ENCODE measurements at regions not wholly inside any gene's neighbourhood (a gene's known extent, or its start where the extent isn't known, plus 50 kb on each side); places are given as distances from the start of the nearest gene placed in this dataset.

DNA sequence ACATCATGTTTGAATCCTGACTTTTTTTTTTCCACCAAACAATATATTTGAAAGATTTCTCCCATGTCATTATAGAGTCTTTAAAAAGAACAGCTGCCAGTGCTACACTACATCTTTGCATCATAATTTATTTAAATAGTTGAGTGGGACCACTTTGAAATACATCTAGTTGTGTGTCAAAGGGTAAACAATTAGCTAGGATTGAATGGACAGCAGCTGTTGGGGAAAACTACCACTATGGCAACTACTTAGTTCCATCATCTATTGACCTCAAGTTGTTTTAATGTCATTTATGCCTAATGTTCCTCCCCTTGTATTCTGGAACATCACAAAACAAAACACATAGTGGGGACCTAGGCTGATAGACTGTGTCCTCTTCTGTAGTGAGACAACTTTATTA lies 985.1 kb downstream of the SORCS1 start:
- no peak overlapping the region for H3K4me2 ChIP-seq (ENCODE audit: low read length)
- no peaks in the 10 kb centered on the region for H3K4me1 ChIP-seq (ENCODE audit: control insufficient read depth, low read length)
- no peaks in the 10 kb centered on the region for H3K9me2 ChIP-seq (replicated peaks; ENCODE audit: control insufficient read depth, low read length)
- no peaks in the 10 kb centered on the region for H3K27me3 ChIP-seq (ENCODE audit: control insufficient read depth, low read length)
- no peaks in the 10 kb centered on the region for H3F3A ChIP-seq (ENCODE audit: control insufficient read depth, insufficient read depth)
- H3K27ac ChIP-seq (ENCODE audit: low read depth, low read length) = no peak overlapping the region
- no peak overlapping the region for H3K4me3 ChIP-seq (ENCODE audit: low read length)
- no peaks in the 10 kb centered on the region for H3K79me2 ChIP-seq (ENCODE audit: control insufficient read depth, low read length)
- TF ChIP-seq, protein P1, sequence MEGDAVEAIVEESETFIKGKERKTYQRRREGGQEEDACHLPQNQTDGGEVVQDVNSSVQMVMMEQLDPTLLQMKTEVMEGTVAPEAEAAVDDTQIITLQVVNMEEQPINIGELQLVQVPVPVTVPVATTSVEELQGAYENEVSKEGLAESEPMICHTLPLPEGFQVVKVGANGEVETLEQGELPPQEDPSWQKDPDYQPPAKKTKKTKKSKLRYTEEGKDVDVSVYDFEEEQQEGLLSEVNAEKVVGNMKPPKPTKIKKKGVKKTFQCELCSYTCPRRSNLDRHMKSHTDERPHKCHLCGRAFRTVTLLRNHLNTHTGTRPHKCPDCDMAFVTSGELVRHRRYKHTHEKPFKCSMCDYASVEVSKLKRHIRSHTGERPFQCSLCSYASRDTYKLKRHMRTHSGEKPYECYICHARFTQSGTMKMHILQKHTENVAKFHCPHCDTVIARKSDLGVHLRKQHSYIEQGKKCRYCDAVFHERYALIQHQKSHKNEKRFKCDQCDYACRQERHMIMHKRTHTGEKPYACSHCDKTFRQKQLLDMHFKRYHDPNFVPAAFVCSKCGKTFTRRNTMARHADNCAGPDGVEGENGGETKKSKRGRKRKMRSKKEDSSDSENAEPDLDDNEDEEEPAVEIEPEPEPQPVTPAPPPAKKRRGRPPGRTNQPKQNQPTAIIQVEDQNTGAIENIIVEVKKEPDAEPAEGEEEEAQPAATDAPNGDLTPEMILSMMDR (IDR thresholded peaks at IDR 0.05; ENCODE audit: low read depth, low read length, poor library complexity, severe bottlenecking) = no peak
- TF ChIP-seq EZH2phosphoT487 (IDR thresholded peaks at IDR 0.05; ENCODE audit: borderline replicate concordance, low read length) = no peak
- no peaks in the 10 kb centered on the region for H3K9me3 ChIP-seq (ENCODE audit: control insufficient read depth, insufficient read depth, low read length)
- H4K20me1 ChIP-seq (ENCODE audit: control insufficient read depth, insufficient read depth, low read depth, low read length) = no peaks in the 10 kb centered on the region
- H3K36me3 ChIP-seq (ENCODE audit: control insufficient read depth, low read length) = no peaks in the 10 kb centered on the region

DNA sequence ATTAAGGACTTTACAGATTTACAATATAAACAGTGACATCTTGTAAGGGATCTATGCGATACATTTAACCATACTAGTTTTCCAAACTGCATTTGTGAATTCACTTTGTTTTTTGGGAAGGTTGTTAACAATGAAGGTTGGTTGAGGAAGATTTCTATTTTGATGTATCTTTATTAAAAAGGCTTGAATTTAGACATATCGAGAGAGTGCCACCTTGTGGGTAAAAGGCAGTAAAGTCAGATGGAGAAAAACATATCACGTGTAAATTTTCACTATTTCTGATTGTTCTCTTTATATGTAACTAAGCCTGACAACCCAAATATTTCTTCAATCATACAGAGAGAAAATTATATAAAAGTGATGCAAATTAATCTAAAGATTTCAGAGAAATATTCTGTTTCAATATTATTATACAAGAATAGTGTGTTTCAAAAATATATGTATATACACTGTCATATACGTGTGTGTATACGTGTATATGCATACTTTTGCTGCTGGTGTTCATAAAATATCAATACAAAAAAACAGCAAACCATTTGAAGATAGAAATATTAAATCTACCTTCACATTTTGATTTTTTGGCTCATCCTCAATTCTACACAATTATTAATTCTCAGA lies 988.6 kb downstream of the SORCS1 start:
- no peaks in the 10 kb centered on the region for H3K4me1 ChIP-seq (ENCODE audit: control insufficient read depth, low read length)
- no peaks in the 10 kb centered on the region for H3K9me2 ChIP-seq (replicated peaks; ENCODE audit: control insufficient read depth, low read length)
- H4K20me1 ChIP-seq (ENCODE audit: control insufficient read depth, insufficient read depth, low read depth, low read length) = no peaks in the 10 kb centered on the region
- H3F3A ChIP-seq (ENCODE audit: control insufficient read depth, insufficient read depth) = no peaks in the 10 kb centered on the region
- no peak overlapping the region for H3K27ac ChIP-seq (ENCODE audit: low read depth, low read length)
- no peaks in the 10 kb centered on the region for H3K27me3 ChIP-seq (ENCODE audit: control insufficient read depth, low read length)
- H3K4me3 ChIP-seq (ENCODE audit: low read length) = no peak overlapping the region
- no peak overlapping the region for H3K4me2 ChIP-seq (ENCODE audit: low read length)
- no peaks in the 10 kb centered on the region for H3K36me3 ChIP-seq (ENCODE audit: control insufficient read depth, low read length)
- H3K79me2 ChIP-seq (ENCODE audit: control insufficient read depth, low read length) = no peaks in the 10 kb centered on the region
- no peaks in the 10 kb centered on the region for H3K9me3 ChIP-seq (ENCODE audit: control insufficient read depth, insufficient read depth, low read length)
- TF ChIP-seq, protein P1 (IDR thresholded peaks at IDR 0.05; ENCODE audit: low read depth, low read length, poor library complexity, severe bottlenecking) = peak; percentile 57
- TF ChIP-seq EZH2phosphoT487 (IDR thresholded peaks at IDR 0.05; ENCODE audit: borderline replicate concordance, low read length) = no peak

GRCh38 chr10:106173838-106174237 lies 990.7 kb downstream of the SORCS1 start:
- Histone ChIP-seq H3K27me3 (ENCODE audit: control insufficient read depth, low read length) (no peaks in the 10 kb centered on the region), H3K4me3 (ENCODE audit: low read length) (no peak overlapping the region), H3K9me3 (ENCODE audit: control insufficient read depth, insufficient read depth, low read length) (no peaks in the 10 kb centered on the region), H3K79me2 (ENCODE audit: control insufficient read depth, low read length) (no peaks in the 10 kb centered on the region), H3K4me1 (ENCODE audit: control insufficient read depth, low read length) (no peaks in the 10 kb centered on the region), H3K4me2 (ENCODE audit: low read length) (no peak overlapping the region), H3F3A (ENCODE audit: control insufficient read depth, insufficient read depth) (no peaks in the 10 kb centered on the region), H3K36me3 (ENCODE audit: control insufficient read depth, low read length) (no peaks in the 10 kb centered on the region), H3K9me2 (replicated peaks; ENCODE audit: control insufficient read depth, low read length) (no peaks in the 10 kb centered on the region), H4K20me1 (ENCODE audit: control insufficient read depth, insufficient read depth, low read depth, low read length) (no peaks in the 10 kb centered on the region), H3K27ac (ENCODE audit: low read depth, low read length) (no peak overlapping the region)
- no peak for TF ChIP-seq EZH2phosphoT487 (IDR thresholded peaks at IDR 0.05; ENCODE audit: borderline replicate concordance, low read length)
- TF ChIP-seq, protein P1 (IDR thresholded peaks at IDR 0.05; ENCODE audit: low read depth, low read length, poor library complexity, severe bottlenecking) = no peak
